NCI-H2081 (cell line): ENCODE measurements at regions not wholly inside any gene's neighbourhood (a gene's known extent, or its start where the extent isn't known, plus 50 kb on each side); places are given as distances from the start of the nearest gene placed in this dataset.
A peak's percentile ranks its signal among the peaks of the same experiment; 100 is the strongest.

Source experiments
- DNase-seq, 2 experiments: peaks; one replicate each; lab custom pipeline; 2025; lab: John Stamatoyannopoulos, UW

GRCh38 chr2:176388861-176389260 lies 119.6 kb downstream of the MTX2 start:
- no peak for DNase-seq

DNA sequence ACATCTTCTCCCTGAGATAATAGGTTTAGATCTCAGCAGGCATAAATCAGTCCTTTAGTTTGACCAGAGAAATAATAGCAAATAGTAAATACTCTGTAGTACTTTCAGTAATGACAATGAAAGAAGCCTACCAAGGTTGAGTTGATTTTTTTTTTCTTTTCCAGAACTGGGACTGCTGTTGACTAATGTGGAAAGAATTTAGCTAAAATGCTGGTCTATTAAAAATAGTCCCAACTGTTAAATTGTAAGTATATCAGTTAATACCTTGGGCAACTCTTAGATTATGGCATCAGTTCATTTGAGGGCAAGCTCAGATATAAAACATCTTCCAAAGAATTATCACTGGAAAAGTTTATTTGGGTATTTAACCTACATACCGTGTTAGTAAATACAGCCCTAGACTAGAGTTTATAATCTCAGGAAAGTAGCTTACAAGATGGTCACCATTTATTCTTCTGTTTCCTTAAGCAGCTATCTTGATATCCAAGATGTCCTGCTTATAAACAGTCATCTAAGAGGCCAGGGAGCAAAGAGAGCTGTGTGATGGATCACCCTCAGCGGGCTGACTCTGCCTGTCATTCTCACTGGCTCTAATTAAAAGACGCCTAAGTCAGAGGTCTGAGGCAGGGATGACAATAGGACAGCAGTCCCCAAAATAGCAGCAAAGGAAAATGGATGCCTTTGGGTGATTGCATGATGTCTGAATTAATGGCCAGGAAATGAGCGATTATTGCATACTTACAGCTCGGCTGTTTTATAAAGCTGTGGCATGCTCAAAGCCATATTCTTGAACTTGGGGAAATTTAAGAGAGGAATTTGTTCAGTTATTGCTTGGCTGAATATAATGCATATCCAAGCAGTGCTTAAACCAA lies 121.3 kb downstream of the MTX2 start:
- DNase-seq: no peak

- no peak for DNase-seq
Observed at GRCh38 chr2:176391148-176391419, 121.8 kb downstream of the MTX2 start.

- no peak for DNase-seq
Observed at GRCh38 chr2:176392249-176392648, 123.0 kb downstream of the MTX2 start.

GRCh38 chr2:176392744-176393414 lies 123.6 kb downstream of the MTX2 start:
- no peak for DNase-seq

- DNase-seq: no peak
Observed at GRCh38 chr2:176395273-176395854, 126.1 kb downstream of the MTX2 start.

DNA sequence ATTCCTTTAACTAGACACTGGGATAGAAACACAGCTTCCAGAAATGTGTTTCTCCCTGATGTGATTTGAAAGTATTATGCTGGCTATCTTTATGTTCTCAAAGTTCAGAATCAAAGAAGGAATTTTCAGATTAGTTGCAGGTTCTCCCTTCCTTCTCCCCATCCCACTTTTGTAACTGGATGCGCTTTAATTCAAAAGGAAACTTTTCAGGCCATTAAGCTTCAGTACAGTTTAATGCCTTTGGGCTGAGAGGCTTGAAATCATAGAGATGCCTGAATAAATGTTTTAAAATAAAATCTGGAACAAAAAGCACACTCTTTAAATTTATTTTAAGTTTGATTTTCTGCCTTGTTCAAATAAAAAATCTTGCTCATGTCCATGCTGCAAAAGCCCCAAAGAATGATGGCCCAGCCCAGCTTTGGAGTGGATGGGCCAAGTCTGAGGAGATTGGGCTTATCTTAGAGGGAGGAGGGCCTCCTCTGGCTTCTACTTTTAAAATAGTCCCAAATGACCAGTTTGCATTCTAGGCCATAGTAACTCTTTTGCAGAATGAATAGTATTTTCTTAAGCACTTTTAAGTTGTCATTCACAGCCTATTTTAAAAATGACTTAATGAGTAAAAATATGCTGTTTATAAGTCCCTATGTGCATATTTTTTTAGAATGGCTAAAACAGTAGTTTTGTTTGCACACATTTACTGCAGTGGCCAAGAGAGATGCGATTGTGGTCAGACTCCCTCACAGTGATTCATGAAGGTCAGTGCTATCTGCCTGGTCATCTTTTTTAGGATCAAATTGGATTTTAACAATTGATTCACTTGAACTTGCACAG lies 129.2 kb downstream of the MTX2 start:
- no peak for DNase-seq

GRCh38 chr2:176399074-176399598 lies 129.9 kb downstream of the MTX2 start:
- DNase-seq: no peak

DNA sequence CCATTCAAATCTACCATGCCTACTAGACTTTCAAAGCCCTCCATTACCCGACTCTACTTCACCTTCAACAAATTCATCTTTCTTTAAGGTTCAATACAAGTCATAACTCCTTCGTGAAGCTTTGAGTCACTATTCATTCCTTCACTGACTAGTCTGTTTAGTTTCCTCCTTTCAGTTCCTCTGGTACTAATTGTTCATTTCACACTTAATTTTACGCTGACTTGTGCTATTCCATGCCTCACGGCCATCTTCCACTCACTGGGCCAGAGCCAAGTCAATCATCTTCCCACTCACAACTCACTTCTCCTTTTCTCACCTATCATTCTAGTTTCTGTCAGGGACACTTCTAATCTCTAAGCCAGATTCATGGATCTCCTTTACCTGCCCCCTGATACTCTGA lies 136.2 kb downstream of the MTX2 start:
- no peak for DNase-seq

DNA sequence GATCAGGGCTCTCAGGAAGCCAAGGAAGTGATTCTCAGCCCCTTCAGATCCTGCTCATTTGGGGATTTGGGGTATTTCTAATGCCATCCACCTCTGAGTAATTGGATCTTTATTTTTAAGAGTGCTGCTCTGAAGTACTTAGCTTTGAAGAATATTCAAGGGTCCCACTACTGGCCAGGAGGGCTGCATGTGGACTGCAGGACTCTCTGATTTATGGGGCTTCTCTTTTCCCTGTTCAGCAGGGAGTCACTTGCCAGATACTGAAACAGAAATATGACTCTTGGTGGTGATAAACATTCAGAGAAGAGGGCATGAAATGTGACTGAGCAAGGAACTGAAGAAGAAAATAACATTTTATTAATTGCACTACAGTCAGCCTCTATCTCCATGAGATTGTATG lies 138.5 kb downstream of the MTX2 start:
- DNase-seq: no peak

GRCh38 chr2:176409671-176410070 lies 140.4 kb downstream of the MTX2 start:
- DNase-seq: no peak

- DNase-seq: no peak
Observed at GRCh38 chr2:176412136-176412535, 142.9 kb downstream of the MTX2 start.

- DNase-seq: no peak
Observed at GRCh38 chr2:176413786-176414185, 144.5 kb downstream of the MTX2 start.

- no peak for DNase-seq
Observed at GRCh38 chr2:176414641-176415040, 145.4 kb downstream of the MTX2 start.

DNA sequence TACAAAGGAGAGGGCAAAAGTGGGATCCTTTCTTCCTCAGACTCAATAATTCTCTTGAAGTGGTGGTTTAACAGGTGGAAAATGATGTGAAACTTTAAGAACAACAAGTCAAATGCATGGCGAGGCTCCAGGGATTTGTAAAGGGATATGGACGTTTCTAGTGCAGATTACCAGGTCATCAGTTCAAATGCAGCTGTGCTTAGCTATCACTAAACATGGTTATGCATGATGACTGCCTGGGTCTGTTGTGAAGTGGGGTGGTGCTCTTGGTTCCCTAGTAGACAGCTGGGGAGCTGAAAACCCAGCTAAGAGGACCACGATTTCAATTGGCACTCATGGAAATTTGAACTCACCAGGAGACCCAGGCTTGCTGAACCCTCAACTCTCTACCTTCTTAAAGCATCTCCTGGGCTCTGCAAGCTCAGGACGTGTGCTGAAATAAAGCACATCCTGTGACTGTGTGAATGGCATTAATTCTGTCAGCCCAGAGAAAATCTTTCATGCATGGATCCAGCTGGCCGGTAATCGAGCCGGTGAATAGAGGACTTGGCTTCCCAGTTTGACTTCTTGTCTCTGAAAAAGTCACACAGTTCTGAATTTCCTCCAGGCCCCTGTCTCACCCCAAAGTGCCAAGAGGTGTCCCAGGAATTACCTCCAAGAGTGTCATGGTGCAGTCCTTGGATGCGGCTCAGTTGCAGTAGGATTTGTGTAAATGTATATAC lies 146.1 kb downstream of the MTX2 start:
- DNase-seq: no peak

DNA sequence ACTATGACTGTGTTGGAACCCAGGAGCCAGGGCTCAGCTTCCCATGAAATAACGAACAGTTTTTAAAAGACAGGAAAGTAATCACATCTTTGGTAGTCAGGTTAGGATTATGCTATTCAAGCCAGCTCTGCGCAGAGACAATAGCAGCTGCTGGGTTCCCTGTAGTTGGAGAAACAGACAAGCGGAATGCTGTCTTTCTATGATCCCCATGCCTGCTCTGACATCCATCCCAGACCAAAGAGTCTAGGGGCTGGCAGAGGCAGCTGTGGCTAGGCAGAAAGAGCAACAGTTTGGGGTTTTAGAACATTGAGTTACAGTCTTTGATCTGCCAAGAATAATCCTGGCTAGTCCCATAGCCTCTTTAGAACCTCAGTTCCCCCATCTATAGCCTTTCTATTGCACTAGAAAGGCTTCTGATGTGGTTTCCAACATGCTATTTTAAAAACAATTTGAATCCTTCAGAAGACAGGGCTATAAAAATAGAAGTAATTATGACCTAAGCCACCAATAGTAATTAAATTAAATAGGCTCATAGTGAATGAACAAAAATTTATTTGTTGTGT lies 146.8 kb downstream of the MTX2 start:
- DNase-seq: no peak

DNA sequence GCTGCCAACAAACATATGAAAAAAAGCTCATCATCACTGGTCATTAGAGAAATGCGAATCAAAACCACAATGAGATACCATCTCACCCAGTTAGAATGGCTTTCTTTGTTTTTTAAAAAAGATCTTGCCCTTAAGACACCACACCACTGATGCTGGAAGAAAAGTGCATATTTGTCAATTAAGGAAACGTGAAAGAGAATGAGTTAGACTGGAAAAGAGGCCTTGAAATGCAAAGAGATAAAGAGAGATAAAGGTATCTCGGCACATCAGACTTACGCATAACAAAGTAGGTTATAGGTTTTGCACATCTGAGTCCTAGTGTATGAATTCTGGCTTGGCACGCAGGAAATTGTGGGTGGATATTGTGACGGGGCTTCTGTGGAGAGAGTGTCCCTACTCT lies 149.5 kb downstream of the MTX2 start:
- no peak for DNase-seq

GRCh38 chr2:176419591-176420071 lies 150.4 kb downstream of the MTX2 start:
- DNase-seq: no peak

DNA sequence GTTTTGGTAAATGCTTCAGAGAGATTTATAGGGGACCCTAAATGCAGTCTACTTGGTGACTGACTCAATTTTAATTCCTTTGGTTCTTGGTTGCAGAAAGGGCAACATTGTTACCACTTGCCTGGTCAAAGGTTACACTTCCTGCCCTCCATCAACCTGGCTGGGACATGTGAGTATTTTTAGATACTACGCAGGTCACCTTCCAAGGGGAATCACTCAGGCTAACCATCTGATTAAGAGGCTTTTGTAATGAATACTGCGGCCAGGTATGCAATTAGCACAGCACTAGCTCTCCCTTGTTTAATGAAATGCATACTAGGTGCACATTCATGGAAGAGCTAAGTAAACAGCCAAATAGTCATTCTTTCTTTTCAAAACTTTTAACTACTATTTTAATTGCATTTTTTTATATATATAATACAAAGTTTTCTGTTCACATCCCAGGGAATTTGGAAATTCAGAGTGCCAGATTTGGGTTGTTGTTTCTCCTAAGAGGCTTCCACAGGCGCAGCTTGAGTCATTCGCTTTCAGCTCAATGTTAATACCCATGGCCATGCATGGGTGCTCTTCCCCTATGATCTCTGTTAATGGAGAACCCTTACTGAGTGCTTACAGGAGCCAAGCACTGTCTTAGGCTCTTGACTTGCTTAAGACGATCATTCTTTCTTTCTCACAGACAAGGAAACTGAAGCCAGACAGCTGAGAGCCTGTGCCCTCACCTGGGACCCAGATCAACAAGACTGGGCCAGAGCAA lies 152.2 kb downstream of the MTX2 start:
- DNase-seq: peak in 1 of 2 experiments; percentile 14

DNA sequence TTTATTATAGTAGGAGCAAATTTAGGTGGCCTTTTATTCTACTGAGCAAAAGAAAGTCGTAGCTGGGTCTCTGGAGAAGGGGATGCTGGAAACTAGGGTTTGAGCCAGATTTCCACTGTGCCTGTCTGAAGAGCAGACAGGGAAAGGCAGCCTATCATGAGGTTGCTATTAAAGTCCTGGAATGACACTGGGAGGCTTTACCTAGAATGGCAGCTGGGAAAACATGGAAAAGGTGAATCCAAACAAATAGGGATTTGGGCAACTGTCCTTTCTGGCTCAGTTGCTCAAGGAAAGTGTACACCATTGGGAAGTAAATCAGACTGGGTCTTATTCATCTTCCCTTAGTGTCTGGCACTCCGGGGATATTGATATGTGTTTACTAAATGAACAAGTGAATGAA lies 154.6 kb downstream of the MTX2 start:
- peak in 1 of 2 experiments; percentile 18 for DNase-seq
